Lower lobe of right lung (tissue), 2 donors: ENCODE measurements at regions not wholly inside any gene's neighbourhood (a gene's known extent, or its start where the extent isn't known, plus 50 kb on each side); places are given as distances from the start of the nearest gene placed in this dataset.

Source experiments
- ATAC-seq, 2 donors: fragments of 200-7000 bp; cut with Tn5 transposase; one replicate each; pipeline ENCODE4 v1.9.1; 2020 to 2022; ENCODE audit warnings: mild to moderate bottlenecking in 2 of 2, moderate library complexity in 2 of 2
- DNase-seq: peaks from one replicate; pipeline ENCODE4 v3.0.0-alpha.2; 2020
- H3K27ac ChIP-seq: fragments of 200-600 bp; one replicate; pipeline ENCODE4 v1.8.0; 2022
- H3K27me3 ChIP-seq: fragments of 200-600 bp; one replicate; pipeline ENCODE4 v1.8.0; 2022; ENCODE audit warnings: low read depth
- H3K36me3 ChIP-seq: fragments of 200-600 bp; one replicate; pipeline ENCODE4 v1.8.0; 2022; ENCODE audit warnings: mild to moderate bottlenecking
- H3K4me1 ChIP-seq: fragments of 200-600 bp; one replicate; pipeline ENCODE4 v1.8.0; 2022
- H3K4me3 ChIP-seq: fragments of 200-600 bp; one replicate; pipeline ENCODE4 v1.8.0; 2022; ENCODE audit warnings: mild to moderate bottlenecking
- H3K9me3 ChIP-seq: fragments of 200-600 bp; one replicate; pipeline ENCODE4 v1.8.0; 2022
- CTCF ChIP-seq: fragments of 200-600 bp; IDR thresholded peaks from one replicate; pipeline ENCODE4 v1.8.0; 2022; ENCODE audit warnings: antibody characterized with exemption, mild to moderate bottlenecking
- intact Hi-C: fragments of 100-400 bp; cut with DNase I; formaldehyde crosslinking; loops from one replicate; pipeline ENCODE4 v1.11.0; 2022
- donor health status: DM: no; HTN: yes; CAD: no; lungs with severe emphysema.

GRCh38 chr2:173681881-173682650, 283.1 kb downstream of the SP3 start:
- no peak for DNase-seq
- no peaks in the 10 kb centered on the region for H3K4me1 ChIP-seq
- intact Hi-C loops, result no loop called here
- no peaks in the 10 kb centered on the region for H3K9me3 ChIP-seq
- no peak for TF ChIP-seq CTCF
- no peaks in the 10 kb centered on the region for H3K27me3 ChIP-seq
- no peak overlapping the region for H3K4me3 ChIP-seq
- no peaks in the 10 kb centered on the region for H3K36me3 ChIP-seq
- no peak for ATAC-seq
- H3K27ac ChIP-seq, result no peak overlapping the region

- Histone ChIP-seq H3K9me3 (no peaks in the 10 kb centered on the region), H3K27me3 (no peaks in the 10 kb centered on the region), H3K4me1 (no peaks in the 10 kb centered on the region), H3K27ac (no peak overlapping the region), H3K36me3 (no peaks in the 10 kb centered on the region), H3K4me3 (no peak overlapping the region)
- TF ChIP-seq CTCF, result no peak
- intact Hi-C loops, result no loop called here
- ATAC-seq (no peak), DNase-seq (no peak)
These were observed 280.2 kb downstream of the SP3 start for GRCh38 chr2:173684896-173685459.

- Histone ChIP-seq H3K27ac (no peak overlapping the region), H3K27me3 (no peaks in the 10 kb centered on the region), H3K4me1 (no peaks in the 10 kb centered on the region), H3K4me3 (no peak overlapping the region), H3K9me3 (no peaks in the 10 kb centered on the region), H3K36me3 (no peaks in the 10 kb centered on the region)
- intact Hi-C loops, result no loop called here
- ATAC-seq (no peak), DNase-seq (no peak)
- no peak for TF ChIP-seq CTCF
These were observed 274.8 kb downstream of the SP3 start for GRCh38 chr2:173690349-173690748.

- H3K4me1 ChIP-seq, result no peaks in the 10 kb centered on the region
- no peak for ATAC-seq
- TF ChIP-seq CTCF, result no peak
- no peaks in the 10 kb centered on the region for H3K27me3 ChIP-seq
- H3K36me3 ChIP-seq, result no peaks in the 10 kb centered on the region
- DNase-seq, result no peak
- no peak overlapping the region for H3K27ac ChIP-seq
- intact Hi-C loops, result no loop called here
- H3K4me3 ChIP-seq, result no peak overlapping the region
- no peaks in the 10 kb centered on the region for H3K9me3 ChIP-seq
These were observed 273.1 kb downstream of the SP3 start for GRCh38 chr2:173692068-173692467.

- no peaks in the 10 kb centered on the region for H3K27me3 ChIP-seq
- H3K4me3 ChIP-seq, result no peak overlapping the region
- H3K4me1 ChIP-seq, result no peaks in the 10 kb centered on the region
- H3K9me3 ChIP-seq, result no peaks in the 10 kb centered on the region
- no peaks in the 10 kb centered on the region for H3K36me3 ChIP-seq
- intact Hi-C loops, result no loop called here
- no peak for DNase-seq
- TF ChIP-seq CTCF, result no peak
- H3K27ac ChIP-seq, result no peak overlapping the region
- ATAC-seq, result no peak
These were observed 272.1 kb downstream of the SP3 start for GRCh38 chr2:173693044-173693589.
